ENCODE measurements at regions not wholly inside any gene's neighbourhood (a gene's known extent, or its start where the extent isn't known, plus 50 kb on each side); places are given as distances from the start of the nearest gene placed in this dataset.

- TF ChIP-seq, protein P1, sequence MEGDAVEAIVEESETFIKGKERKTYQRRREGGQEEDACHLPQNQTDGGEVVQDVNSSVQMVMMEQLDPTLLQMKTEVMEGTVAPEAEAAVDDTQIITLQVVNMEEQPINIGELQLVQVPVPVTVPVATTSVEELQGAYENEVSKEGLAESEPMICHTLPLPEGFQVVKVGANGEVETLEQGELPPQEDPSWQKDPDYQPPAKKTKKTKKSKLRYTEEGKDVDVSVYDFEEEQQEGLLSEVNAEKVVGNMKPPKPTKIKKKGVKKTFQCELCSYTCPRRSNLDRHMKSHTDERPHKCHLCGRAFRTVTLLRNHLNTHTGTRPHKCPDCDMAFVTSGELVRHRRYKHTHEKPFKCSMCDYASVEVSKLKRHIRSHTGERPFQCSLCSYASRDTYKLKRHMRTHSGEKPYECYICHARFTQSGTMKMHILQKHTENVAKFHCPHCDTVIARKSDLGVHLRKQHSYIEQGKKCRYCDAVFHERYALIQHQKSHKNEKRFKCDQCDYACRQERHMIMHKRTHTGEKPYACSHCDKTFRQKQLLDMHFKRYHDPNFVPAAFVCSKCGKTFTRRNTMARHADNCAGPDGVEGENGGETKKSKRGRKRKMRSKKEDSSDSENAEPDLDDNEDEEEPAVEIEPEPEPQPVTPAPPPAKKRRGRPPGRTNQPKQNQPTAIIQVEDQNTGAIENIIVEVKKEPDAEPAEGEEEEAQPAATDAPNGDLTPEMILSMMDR (optimal IDR thresholded peaks at IDR 0.05 in 1 of 3, IDR thresholded peaks at IDR 0.05 in 1 of 3, conservative IDR thresholded peaks at IDR 0.05 in 1 of 3; ENCODE audit: extremely low read depth in 1 of 3, insufficient read depth in 2 of 3, low read length in 3 of 3), result no peak
- no peak for TF ChIP-seq EZH2 (IDR thresholded peaks at IDR 0.05; ENCODE audit: low read length)
Observed at GRCh38 chr1:47637111-47637685, 199.4 kb downstream of the FOXD2 start.
